Ovary (tissue), 3 donors: ENCODE measurements at regions not wholly inside any gene's neighbourhood (a gene's known extent, or its start where the extent isn't known, plus 50 kb on each side); places are given as distances from the start of the nearest gene placed in this dataset.
A peak's percentile ranks its signal among the peaks of the same experiment; 100 is the strongest.

Experiments
- CTCF ChIP-seq, 3 donors: fragments of 450-650 bp in 2 of 3; fragments of 200-600 bp in 1 of 3; IDR thresholded peaks; one replicate each; pipeline versions ENCODE4 v1.5.1 to v1.8.0; 2016 to 2022; ENCODE audit warnings: antibody characterized with exemption in 3 of 3, mild to moderate bottlenecking in 1 of 3
- EP300 ChIP-seq: sonication (generic); formaldehyde crosslinking; IDR thresholded peaks from one replicate; pipeline ENCODE4 v1.6.1; 2017; ENCODE audit warnings: antibody characterized with exemption
- POLR2A ChIP-seq: fragments of 450-650 bp; IDR thresholded peaks from one replicate; pipeline ENCODE4 v1.6.1; 2017; ENCODE audit warnings: antibody characterized with exemption, mild to moderate bottlenecking, moderate library complexity
- donor health status: DM: no; HTN: no; CAD: no.

GRCh38 chr12:27142101-27142721 lies 59.8 kb upstream of the C12orf71 start:
- TF ChIP-seq CTCF (IDR thresholded peaks at IDR 0.05) (peak in 2 of 3 donors; percentile 34 to 48), EP300 (no peak), POLR2A (no peak)
